ENCODE measurements at regions not wholly inside any gene's neighbourhood (a gene's known extent, or its start where the extent isn't known, plus 50 kb on each side); places are given as distances from the start of the nearest gene placed in this dataset.

DNA sequence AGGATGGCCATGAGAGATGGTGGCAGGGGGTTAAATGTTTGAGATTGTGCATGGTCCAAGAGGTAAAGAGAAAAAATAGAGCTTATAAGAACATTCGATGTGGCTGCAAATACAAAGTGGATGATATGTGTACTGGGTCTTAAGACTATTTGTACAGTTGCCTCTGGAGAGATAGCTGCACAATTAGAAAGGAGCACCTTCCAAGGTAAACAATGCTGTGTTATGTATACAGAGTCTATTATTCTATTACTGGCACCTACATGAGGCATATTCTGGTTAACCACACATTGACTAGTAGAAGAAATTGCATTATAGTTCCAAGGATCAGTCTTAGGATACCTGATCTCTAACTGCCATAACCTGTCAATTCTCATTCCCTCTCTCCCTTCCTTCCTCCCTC is 238.0 kb upstream of the FOXN3 start:
- WGBS (ENCODE audit: insufficient coverage, low coverage, missing lambda C conversion rate), result 0% methylated on average over 1 of the region's 1 CpG
- no peaks in the 10 kb centered on the region for H3K36me3 ChIP-seq (ENCODE audit: control insufficient read depth, insufficient read depth, low read length)
- BruUV-seq (replicated peaks), result no TSS peak
- intact Hi-C loops (cut with micrococcal nuclease) (no loop called here), in situ Hi-C loops (cut with MboI) (no loop called here)
- no peak overlapping the region for H3K4me3 ChIP-seq
- no peak for FAIRE-seq
- no peaks in the 10 kb centered on the region for H3K27me3 ChIP-seq (ENCODE audit: control insufficient read depth in 2 of 2, insufficient read depth in 2 of 2, low read length in 2 of 2)
- no peak overlapping the region for H3K9ac ChIP-seq (ENCODE audit: insufficient read depth in 1 of 2, low read depth in 2 of 2, low read length in 2 of 2)
- no peak overlapping the region for H3K4me2 ChIP-seq (ENCODE audit: insufficient read depth, low read length)
- ChIA-PET POLR2A (no interaction called here), CTCF (ENCODE audit: low intra/inter-chr PET ratio) (no interaction called here)
- H2AFZ ChIP-seq (ENCODE audit: low read depth, low read length), result no peak overlapping the region
- no peaks in the 10 kb centered on the region for H3K9me3 ChIP-seq (replicated peaks; ENCODE audit: control insufficient read depth, insufficient read depth, low read depth, low read length)
- TF ChIP-seq RBBP5 (IDR thresholded peaks at IDR 0.05; ENCODE audit: borderline replicate concordance, insufficient read depth, low read length, poor library complexity, severe bottlenecking) (no peak), ZFPM2 (CRISPR knock-in tag; IDR thresholded peaks at IDR 0.05) (no peak), ZBTB17 (CRISPR knock-in tag; IDR thresholded peaks at IDR 0.05) (no peak), NFYB (IDR thresholded peaks at IDR 0.05; ENCODE audit: extremely low read depth, insufficient read length) (no peak)
- H3K9me1 ChIP-seq (ENCODE audit: control insufficient read depth, insufficient read depth, low read length), result no peaks in the 10 kb centered on the region
- DNase-seq (ENCODE audit: extremely low read depth in 1 of 4, low spot score in 3 of 4), result no peak
- H3K79me2 ChIP-seq (ENCODE audit: control insufficient read depth, insufficient read depth, low read length), result no peaks in the 10 kb centered on the region
- H3K4me1 ChIP-seq (replicated peaks in 1 of 2; ENCODE audit: control insufficient read depth in 2 of 2, insufficient read depth in 2 of 2, low read length in 2 of 2), result no peaks in the 10 kb centered on the region
- no peak overlapping the region for H3K27ac ChIP-seq (ENCODE audit: extremely low read depth, low read depth, low read length)
- ATAC-seq, result no peak
- H4K20me1 ChIP-seq (replicated peaks; ENCODE audit: control insufficient read depth, insufficient read depth, low read length), result no peaks in the 10 kb centered on the region

DNA sequence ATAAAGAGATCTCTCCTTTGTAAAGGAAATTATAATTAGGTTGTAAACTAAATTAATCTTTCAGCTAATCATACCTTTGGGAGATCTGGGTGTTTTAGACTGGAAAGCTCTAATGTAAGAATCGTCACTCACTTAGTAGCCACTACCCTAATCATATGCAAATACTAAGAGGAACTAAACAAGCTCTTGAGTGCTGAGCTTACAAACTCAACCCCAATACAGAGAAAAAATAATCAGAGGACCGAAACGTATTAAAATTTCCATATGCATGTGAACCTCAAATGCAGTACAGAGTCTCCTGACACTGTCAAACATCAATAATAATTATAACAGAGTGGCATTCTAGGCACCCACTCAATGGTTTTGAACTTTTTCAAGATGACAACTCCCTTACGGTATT is 235.3 kb upstream of the FOXN3 start:
- H2AFZ ChIP-seq (ENCODE audit: low read depth, low read length), result no peak overlapping the region

More for the DNA sequence above, 235.3 kb upstream of the FOXN3 start:
- Histone ChIP-seq H3K27ac (ENCODE audit: extremely low read depth, low read depth, low read length) (no peak overlapping the region), H3K4me2 (ENCODE audit: insufficient read depth, low read length) (no peak overlapping the region), H3K4me3 (no peak overlapping the region), H3K9me1 (ENCODE audit: control insufficient read depth, insufficient read depth, low read length) (no peaks in the 10 kb centered on the region), H3K36me3 (ENCODE audit: control insufficient read depth, insufficient read depth, low read length) (no peaks in the 10 kb centered on the region), H3K9me3 (replicated peaks; ENCODE audit: control insufficient read depth, insufficient read depth, low read depth, low read length) (no peaks in the 10 kb centered on the region), H3K27me3 (ENCODE audit: control insufficient read depth in 2 of 2, insufficient read depth in 2 of 2, low read length in 2 of 2) (no peaks in the 10 kb centered on the region), H3K79me2 (ENCODE audit: control insufficient read depth, insufficient read depth, low read length) (no peaks in the 10 kb centered on the region), H4K20me1 (replicated peaks; ENCODE audit: control insufficient read depth, insufficient read depth, low read length) (no peaks in the 10 kb centered on the region), H3K9ac (ENCODE audit: insufficient read depth in 1 of 2, low read depth in 2 of 2, low read length in 2 of 2) (no peak overlapping the region), H3K4me1 (replicated peaks in 1 of 2; ENCODE audit: control insufficient read depth in 2 of 2, insufficient read depth in 2 of 2, low read length in 2 of 2) (no peaks in the 10 kb centered on the region)
- intact Hi-C loops (cut with micrococcal nuclease), result no loop called here
- WGBS (ENCODE audit: insufficient coverage, low coverage, missing lambda C conversion rate), result 2% methylated on average over 4 of the region's 4 CpGs
- ChIA-PET CTCF (ENCODE audit: low intra/inter-chr PET ratio) (no interaction called here), POLR2A (interaction anchor here (1.0 kb wide), 1 partner anchor 22 kb away, joined by 3 read pairs; no protein-coding TSS in a partner anchor)
- BruUV-seq (replicated peaks), result no TSS peak
- in situ Hi-C loops (cut with MboI), result no loop called here
- ATAC-seq, result no peak
- no peak for DNase-seq (ENCODE audit: extremely low read depth in 1 of 4, low spot score in 3 of 4)
- TF ChIP-seq ZNF41 (CRISPR knock-in tag; conservative IDR thresholded peaks at IDR 0.05) (no peak), ZNF57 (CRISPR knock-in tag; IDR thresholded peaks at IDR 0.05) (no peak)
- FAIRE-seq, result no peak
